AG09319 (cell line): ENCODE measurements at regions not wholly inside any gene's neighbourhood (a gene's known extent, or its start where the extent isn't known, plus 50 kb on each side); places are given as distances from the start of the nearest gene placed in this dataset.

Experiments used
- DNase-seq: peaks from one replicate; pipeline ENCODE4 v3.0.0-alpha.2; 2010; ENCODE audit warnings: low read depth; ENCODE audit errors: extremely low read depth
- TF ChIP-seq, protein P1 (sequence below): IDR thresholded peaks from 2 replicates; pipeline ENCODE4 v1.5.1; 2011; ENCODE audit warnings: low read depth, mild to moderate bottlenecking, inconsistent platforms, low read length, moderate library complexity

GRCh38 chr4:81687471-81687870, 215.8 kb upstream of the RASGEF1B start:
- TF ChIP-seq, protein P1, sequence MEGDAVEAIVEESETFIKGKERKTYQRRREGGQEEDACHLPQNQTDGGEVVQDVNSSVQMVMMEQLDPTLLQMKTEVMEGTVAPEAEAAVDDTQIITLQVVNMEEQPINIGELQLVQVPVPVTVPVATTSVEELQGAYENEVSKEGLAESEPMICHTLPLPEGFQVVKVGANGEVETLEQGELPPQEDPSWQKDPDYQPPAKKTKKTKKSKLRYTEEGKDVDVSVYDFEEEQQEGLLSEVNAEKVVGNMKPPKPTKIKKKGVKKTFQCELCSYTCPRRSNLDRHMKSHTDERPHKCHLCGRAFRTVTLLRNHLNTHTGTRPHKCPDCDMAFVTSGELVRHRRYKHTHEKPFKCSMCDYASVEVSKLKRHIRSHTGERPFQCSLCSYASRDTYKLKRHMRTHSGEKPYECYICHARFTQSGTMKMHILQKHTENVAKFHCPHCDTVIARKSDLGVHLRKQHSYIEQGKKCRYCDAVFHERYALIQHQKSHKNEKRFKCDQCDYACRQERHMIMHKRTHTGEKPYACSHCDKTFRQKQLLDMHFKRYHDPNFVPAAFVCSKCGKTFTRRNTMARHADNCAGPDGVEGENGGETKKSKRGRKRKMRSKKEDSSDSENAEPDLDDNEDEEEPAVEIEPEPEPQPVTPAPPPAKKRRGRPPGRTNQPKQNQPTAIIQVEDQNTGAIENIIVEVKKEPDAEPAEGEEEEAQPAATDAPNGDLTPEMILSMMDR = no peak

DNA sequence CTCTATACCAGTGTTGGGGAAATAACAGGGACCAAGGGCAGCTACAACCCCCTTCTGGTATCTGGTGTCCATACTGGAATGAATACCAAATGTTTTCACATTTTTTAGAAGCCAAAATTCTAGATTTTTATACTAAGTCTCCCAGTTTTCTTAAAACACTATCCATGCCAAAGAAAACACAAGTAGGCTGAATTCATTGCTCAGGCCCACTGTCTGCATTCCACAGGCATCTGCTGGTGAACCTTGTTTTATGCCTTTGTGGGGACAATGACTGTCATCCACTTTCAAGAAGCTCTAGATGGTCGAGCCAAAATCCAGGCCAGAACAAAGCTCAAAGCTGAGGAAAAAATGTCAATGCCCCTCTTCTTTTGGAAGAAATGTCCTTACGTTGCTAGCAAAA, 213.4 kb upstream of the RASGEF1B start:
- DNase-seq = no peak
- TF ChIP-seq, protein P1 = no peak

More at GRCh38 chr4:81687471-81687870, 215.8 kb upstream of the RASGEF1B start:
- no peak for DNase-seq

DNA sequence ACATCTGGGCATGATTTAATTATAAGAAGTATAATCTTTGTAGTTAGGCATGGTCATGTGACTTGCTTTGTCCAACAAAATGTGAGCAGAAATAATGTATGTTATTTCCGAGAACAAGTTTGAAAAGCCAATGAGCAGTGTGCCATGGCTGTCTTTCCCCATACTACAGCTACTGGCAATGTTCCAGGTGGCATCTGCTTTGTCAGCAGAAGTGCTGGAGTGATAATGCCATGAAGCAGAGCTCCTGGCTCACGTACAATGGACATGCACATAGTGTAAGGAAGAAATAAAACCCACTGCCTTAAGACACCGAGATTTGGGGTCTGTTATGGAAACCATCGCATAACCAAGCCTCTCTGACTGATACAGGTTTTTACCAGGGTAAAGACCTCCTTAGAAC, 212.6 kb upstream of the RASGEF1B start:
- DNase-seq = no peak
- TF ChIP-seq, protein P1 = no peak

DNA sequence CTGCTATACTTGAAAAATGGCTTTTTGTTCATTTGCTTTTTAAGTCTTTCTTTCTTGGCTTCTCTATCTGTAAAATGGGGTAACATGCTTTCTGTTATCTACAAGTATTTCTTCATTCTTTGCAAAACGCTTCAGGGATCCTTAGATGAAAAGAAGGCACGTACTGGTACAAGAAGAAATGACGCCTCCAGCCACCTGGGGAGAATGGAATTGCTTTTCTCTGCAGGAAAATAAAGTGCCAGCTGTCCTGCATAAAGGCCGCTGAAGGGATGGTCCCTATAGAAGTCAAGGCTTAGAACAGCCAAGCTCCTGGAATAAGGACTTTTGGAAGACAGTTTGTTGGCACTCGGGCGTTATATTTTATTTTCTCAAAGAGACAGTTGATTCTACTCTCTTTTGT, 210.8 kb upstream of the RASGEF1B start:
- TF ChIP-seq, protein P1 = no peak
- no peak for DNase-seq

DNA sequence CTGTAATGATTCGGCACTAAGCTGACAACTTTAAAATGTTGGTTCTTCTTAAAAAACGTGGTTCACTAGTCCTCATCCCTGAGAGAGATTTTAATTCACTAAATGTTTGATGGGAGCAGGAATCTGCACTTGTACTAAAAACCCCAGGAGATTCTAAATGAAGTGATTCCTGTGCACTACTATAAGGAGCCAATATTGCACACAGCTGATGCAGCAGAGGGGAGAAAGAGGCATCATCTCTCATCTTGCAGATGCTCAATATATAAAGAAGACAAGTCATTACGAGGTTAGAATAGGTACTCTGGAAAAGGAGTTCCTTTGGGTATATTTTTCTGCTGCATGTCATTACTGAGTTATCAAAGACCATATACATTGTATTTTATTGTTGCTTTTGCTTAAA, 207.6 kb upstream of the RASGEF1B start:
- TF ChIP-seq, protein P1 = no peak
- no peak for DNase-seq

- no peak for DNase-seq
- TF ChIP-seq, protein P1 = no peak
These were observed 207.1 kb upstream of the RASGEF1B start for GRCh38 chr4:81678801-81679200.

DNA sequence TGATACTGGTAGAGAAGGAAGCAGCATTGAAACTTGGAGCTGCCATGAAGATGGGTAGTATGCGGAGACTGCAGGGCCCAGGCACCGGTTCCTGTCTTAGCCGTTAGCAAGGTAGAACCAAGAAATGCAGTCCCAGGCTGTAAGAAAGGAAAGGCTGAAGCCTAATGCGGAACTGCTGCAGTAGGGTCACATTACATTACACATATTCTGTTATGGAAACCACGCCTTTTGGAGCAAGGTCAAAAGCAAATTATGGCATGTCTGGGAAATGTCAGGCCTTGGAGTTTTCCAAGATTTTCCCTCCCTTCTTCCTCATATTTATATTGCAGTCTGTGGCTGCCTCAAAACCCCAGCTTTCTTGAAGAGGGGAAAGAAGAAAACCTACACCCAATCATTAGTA, 204.8 kb upstream of the RASGEF1B start:
- TF ChIP-seq, protein P1 = no peak

More for the DNA sequence above, 204.8 kb upstream of the RASGEF1B start:
- DNase-seq = peak; percentile 7
